22Rv1 (cell line): ENCODE measurements at regions not wholly inside any gene's neighbourhood (a gene's known extent, or its start where the extent isn't known, plus 50 kb on each side); places are given as distances from the start of the nearest gene placed in this dataset.
"Not testable (repeated sequence)": the region's sequence is repeated elsewhere in the genome, so short reads cannot be mapped to it uniquely, and the experiment has no call there.

Source experiments
- H3K27ac ChIP-seq: fragments of 450-650 bp; 2 replicates; pipeline ENCODE4 v1.5.1; 2017
- CTCF ChIP-seq: fragments of 450-650 bp; IDR thresholded peaks from 2 replicates; pipeline ENCODE4 v1.5.1; 2017; ENCODE audit warnings: mild to moderate bottlenecking
- ZFX ChIP-seq: fragments of 450-650 bp; IDR thresholded peaks from 2 replicates; pipeline ENCODE4 v1.6.1; 2017; ENCODE audit warnings: antibody characterized with exemption, borderline replicate concordance

GRCh38 chr11:42841556-42841955, 470.2 kb upstream of the API5 start:
- no peak for TF ChIP-seq CTCF
- no peak for TF ChIP-seq ZFX
- H3K27ac ChIP-seq = no peak overlapping the region

GRCh38 chr11:42849362-42849761, 462.4 kb upstream of the API5 start:
- H3K27ac ChIP-seq = no peak overlapping the region
- TF ChIP-seq CTCF (no peak), ZFX (no peak)

- no peak for TF ChIP-seq ZFX
These were observed 454.5 kb upstream of the API5 start for GRCh38 chr11:42857344-42857743.

GRCh38 chr11:42870480-42870879, 441.3 kb upstream of the API5 start:
- no peak for TF ChIP-seq CTCF
- no peak for TF ChIP-seq ZFX
- no peak overlapping the region for H3K27ac ChIP-seq

More at GRCh38 chr11:42857344-42857743, 454.5 kb upstream of the API5 start:
- no peak overlapping the region for H3K27ac ChIP-seq

- not testable (repeated sequence) for H3K27ac ChIP-seq
These were observed 437.9 kb upstream of the API5 start for GRCh38 chr11:42873800-42874405.

GRCh38 chr11:42881335-42881734, 430.5 kb upstream of the API5 start:
- not testable (repeated sequence) for H3K27ac ChIP-seq

- TF ChIP-seq ZFX = no peak
- TF ChIP-seq CTCF = no peak
- no peak overlapping the region for H3K27ac ChIP-seq
These were observed 421.0 kb upstream of the API5 start for GRCh38 chr11:42890773-42891172.

GRCh38 chr11:42901084-42901483, 410.7 kb upstream of the API5 start:
- H3K27ac ChIP-seq = no peak overlapping the region
- TF ChIP-seq ZFX (no peak), CTCF (no peak)

GRCh38 chr11:42906226-42906625, 405.6 kb upstream of the API5 start:
- TF ChIP-seq ZFX = no peak
- no peak for TF ChIP-seq CTCF
- H3K27ac ChIP-seq = no peak overlapping the region
